RKO (cell line): ENCODE measurements at regions not wholly inside any gene's neighbourhood (a gene's known extent, or its start where the extent isn't known, plus 50 kb on each side); places are given as distances from the start of the nearest gene placed in this dataset.
"Not testable (repeated sequence)": the region's sequence is repeated elsewhere in the genome, so short reads cannot be mapped to it uniquely, and the experiment has no call there.

Experiments
- DNase-seq: peaks from one replicate; pipeline ENCODE4 v3.0.0-alpha.2; 2016; ENCODE audit warnings: low spot score

- DNase-seq: no peak
Observed at GRCh38 chr14:105581551-105582341, 55.4 kb downstream of the TMEM121 start.

- no peak for DNase-seq
Observed at GRCh38 chr14:105582639-105583038, 56.3 kb downstream of the TMEM121 start.

- DNase-seq: not testable (repeated sequence)
Observed at GRCh38 chr14:105583914-105584313, 57.5 kb downstream of the TMEM121 start.

- DNase-seq: not testable (repeated sequence)
Observed at GRCh38 chr14:105585290-105585689, 58.9 kb downstream of the TMEM121 start.

GRCh38 chr14:105585722-105586121 lies 59.3 kb downstream of the TMEM121 start:
- DNase-seq: not testable (repeated sequence)

- DNase-seq: not testable (repeated sequence)
Observed at GRCh38 chr14:105586144-105586872, 59.9 kb downstream of the TMEM121 start.

GRCh38 chr14:105587034-105587433 lies 60.7 kb downstream of the TMEM121 start:
- DNase-seq: not testable (repeated sequence)

GRCh38 chr14:105587482-105588235 lies 61.3 kb downstream of the TMEM121 start:
- not testable (repeated sequence) for DNase-seq

- no peak for DNase-seq
Observed at GRCh38 chr14:105588236-105588860, 62.0 kb downstream of the TMEM121 start.

- no peak for DNase-seq
Observed at GRCh38 chr14:105589161-105589925, 63.0 kb downstream of the TMEM121 start.

- DNase-seq: not testable (repeated sequence)
Observed at GRCh38 chr14:105589926-105590185, 63.5 kb downstream of the TMEM121 start.

GRCh38 chr14:105591052-105591451 lies 64.7 kb downstream of the TMEM121 start:
- DNase-seq: no peak

GRCh38 chr14:105591792-105592341 lies 65.5 kb downstream of the TMEM121 start:
- not testable (repeated sequence) for DNase-seq

GRCh38 chr14:105592646-105593045 lies 66.3 kb downstream of the TMEM121 start:
- DNase-seq: not testable (repeated sequence)

GRCh38 chr14:105595346-105595745 lies 69.0 kb downstream of the TMEM121 start:
- not testable (repeated sequence) for DNase-seq

- DNase-seq: not testable (repeated sequence)
Observed at GRCh38 chr14:105596374-105596773, 70.0 kb downstream of the TMEM121 start.

- not testable (repeated sequence) for DNase-seq
Observed at GRCh38 chr14:105598040-105598763, 71.8 kb downstream of the TMEM121 start.

- DNase-seq: not testable (repeated sequence)
Observed at GRCh38 chr14:105598925-105599586, 72.7 kb downstream of the TMEM121 start.

GRCh38 chr14:105600195-105600938 lies 74.0 kb downstream of the TMEM121 start:
- not testable (repeated sequence) for DNase-seq
